Stimulated activated naive CD4-positive, alpha-beta T cell treated with Interleukin-2 at 50 U/mL for 16 hours (primary cell): ENCODE measurements at regions not wholly inside any gene's neighbourhood (a gene's known extent, or its start where the extent isn't known, plus 50 kb on each side); places are given as distances from the start of the nearest gene placed in this dataset.

Source experiments
- DNase-seq: peaks from one replicate; lab custom pipeline; 2025; lab: John Stamatoyannopoulos, UW

- no peak for DNase-seq
Measured at GRCh38 chr15:69951256-69951897, 146.3 kb downstream of the TLE3 start.

- DNase-seq = no peak
Measured at GRCh38 chr15:69951898-69952555, 145.7 kb downstream of the TLE3 start.

DNA sequence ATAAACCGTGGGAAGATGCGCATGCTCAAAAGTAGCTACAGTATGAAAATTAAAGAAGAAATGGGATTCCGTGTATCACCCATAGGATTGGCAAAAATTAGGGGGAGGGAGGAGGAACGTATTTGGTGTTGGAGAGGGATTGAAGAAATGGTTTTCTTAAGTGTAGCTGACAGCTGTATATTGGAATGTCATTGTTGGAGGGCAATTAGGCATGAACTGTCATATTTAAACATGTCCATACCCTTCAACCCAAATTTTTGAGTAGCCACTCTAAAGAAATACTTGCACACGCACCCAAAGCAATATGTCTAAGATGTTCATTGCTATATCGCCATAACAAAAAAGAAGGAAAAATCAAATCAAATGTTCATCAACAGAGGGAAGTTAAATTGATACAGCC, 144.7 kb downstream of the TLE3 start:
- no peak for DNase-seq

GRCh38 chr15:69953816-69954215, 143.9 kb downstream of the TLE3 start:
- DNase-seq = no peak

DNA sequence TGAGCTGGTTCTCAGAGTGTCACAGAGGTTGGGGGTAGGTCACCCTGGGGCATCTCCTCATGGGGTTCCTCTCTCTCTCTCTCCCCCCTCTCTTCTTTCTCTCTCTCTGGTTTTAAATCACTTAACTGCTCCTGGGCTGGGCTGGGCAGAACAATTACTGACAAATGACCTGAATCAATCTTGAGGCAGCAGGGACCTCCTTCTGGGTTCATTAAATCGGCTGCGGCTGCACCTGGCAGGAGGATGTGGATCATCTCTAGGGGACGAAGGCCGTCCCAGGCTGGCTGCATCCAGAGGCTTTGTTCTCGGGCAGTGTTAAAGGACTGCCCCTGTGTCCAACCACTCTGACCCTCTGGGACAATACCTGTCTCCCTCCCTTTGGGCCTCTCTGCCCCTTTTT, 143.1 kb downstream of the TLE3 start:
- DNase-seq = no peak

GRCh38 chr15:69955240-69955894, 142.3 kb downstream of the TLE3 start:
- DNase-seq = no peak

DNA sequence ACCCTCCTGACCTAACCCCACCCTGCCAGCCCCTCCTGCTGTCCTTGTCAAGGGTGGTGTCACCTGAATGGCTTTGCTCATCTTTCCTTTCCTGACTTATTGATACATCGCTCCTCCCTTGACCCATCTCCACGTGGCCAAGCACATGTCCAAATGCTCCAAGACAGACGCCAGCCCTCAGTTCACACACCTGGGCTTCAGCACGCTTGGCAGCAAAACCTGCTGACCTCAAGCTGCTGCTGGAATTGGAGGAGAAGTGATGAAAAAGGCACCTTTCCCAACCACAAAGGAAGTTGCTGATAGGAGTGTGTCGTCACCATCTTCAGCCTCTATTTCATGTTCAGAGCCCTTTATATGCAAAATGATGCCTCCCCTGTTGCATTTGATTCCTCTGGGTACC, 141.3 kb downstream of the TLE3 start:
- no peak for DNase-seq

GRCh38 chr15:69957175-69957574, 140.5 kb downstream of the TLE3 start:
- DNase-seq = no peak

- DNase-seq = no peak
Measured at GRCh38 chr15:69958496-69959084, 139.1 kb downstream of the TLE3 start.

GRCh38 chr15:69962561-69962960, 135.2 kb downstream of the TLE3 start:
- no peak for DNase-seq

DNA sequence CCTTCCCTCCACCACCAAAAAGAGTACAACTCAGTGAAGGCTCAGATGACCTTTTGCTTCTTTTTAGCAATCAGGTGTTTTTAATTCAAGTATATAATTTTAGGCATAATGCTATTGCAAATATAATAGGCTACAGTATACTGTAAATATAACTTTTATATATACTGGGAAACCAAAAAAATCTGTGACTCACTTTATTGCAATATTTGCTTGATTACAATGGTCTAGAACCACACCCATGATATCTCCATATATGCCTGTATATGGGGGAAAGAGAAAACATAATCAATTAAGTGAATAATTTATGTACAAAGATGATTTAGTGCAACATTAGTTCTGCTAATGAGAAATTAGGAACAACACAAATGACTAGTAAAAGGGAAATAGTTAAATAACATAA, 134.3 kb downstream of the TLE3 start:
- no peak for DNase-seq

DNA sequence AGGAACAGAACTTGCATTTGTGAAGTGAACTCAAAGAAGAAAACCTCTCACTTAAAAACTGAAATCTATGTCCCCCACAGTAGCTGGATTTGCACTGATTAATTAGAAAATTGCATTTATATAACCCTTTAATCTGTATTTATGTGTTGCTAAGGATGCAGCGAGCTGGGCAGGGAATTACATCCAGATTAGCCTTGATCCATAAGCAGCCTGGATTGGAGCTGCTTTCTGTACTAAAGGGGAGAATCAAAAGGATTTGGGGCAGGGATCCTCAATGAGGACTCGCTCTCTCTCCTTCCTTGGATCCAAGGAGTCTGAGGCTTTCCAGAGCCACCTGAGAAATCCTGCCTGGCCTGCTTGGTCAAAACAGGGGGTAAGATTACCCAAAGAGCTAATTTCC, 125.9 kb downstream of the TLE3 start:
- DNase-seq = no peak

GRCh38 chr15:69972436-69972835, 125.3 kb downstream of the TLE3 start:
- no peak for DNase-seq

DNA sequence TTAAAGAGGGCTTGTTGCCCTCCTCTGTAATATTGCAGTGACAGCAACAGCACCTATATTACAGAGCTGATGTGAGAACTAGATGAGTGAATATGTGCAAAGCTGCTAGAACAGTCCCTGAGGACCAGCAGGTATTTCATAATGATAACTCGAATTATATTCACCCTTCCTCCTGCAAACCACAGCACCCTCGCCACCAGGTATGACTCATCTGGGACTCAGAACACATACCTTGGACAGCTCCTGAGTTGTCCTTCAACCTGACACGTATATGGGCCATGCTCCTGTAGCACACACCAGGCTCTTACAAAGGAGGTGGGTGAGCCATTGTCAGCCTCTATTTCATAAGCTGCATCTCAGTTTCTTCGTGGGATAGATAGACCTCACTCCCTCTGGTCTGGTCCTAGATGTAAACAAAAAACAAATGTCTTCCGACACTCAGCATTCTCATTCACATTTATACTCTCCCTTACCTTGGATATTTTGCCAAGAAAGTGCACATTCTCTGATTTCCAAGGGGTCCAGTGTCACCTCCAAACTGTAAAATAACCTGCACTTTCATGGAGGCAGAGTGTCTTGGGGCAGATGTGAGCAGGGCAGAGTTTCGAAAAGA, 124.5 kb downstream of the TLE3 start:
- DNase-seq = peak; percentile 22

DNA sequence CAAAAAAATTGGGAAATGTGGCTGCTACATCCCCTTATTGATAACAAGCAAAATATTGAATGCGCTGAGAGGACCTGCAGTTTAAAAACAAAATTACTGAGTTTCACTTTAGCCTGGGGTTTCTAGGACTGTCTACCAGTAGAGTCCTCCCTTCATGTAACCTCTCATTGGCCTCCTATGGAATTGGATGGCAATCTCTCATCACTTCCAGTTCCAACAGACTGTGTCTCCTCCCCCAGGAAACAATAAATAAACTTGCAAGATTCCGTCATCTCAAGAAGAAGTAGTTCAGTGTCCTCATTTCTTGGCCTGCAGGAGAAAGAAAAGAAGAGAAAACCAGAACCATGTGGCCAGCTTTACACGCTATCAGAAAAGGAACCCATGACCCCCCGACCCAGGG, 123.8 kb downstream of the TLE3 start:
- no peak for DNase-seq

DNA sequence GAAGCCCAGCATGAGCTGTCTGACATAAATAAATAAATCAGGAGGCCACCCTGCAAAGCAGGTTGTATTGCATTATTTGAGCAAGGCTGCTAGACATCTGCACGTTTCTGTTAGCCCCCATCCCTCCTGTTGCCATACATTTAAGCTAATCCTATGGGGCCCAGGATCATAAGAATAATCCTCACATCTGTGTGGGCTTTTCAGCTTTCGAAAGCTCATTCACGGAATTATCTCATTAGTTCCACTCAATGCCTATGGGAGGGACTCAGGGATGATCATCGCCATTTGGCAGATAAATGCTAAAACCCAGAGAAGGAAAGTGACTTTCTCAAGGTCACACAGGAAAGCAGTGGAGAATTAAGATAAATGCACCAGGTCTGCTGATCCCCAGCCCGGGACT, 123.4 kb downstream of the TLE3 start:
- DNase-seq = no peak

- peak; percentile 2 for DNase-seq
Measured at GRCh38 chr15:69976366-69976994, 121.2 kb downstream of the TLE3 start.

DNA sequence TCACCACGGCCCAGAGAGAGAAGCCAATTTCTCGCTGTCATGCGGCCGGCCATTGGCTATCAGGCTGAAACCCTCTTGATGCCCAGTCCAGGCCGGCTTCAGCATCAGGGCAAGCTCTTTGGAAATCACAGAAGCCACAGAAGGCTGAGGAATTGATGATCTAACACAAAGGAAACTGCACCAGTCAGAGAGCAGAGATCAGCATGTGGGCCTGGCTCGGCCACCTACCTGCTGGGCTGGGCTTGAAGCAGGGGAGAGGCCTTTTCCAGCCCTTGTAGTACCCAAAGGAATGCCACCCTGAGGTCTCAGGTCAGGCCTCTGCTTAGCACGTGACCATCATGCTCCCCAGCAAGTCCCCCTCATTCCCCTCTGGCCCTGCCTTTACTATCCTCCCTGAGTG, 119.1 kb downstream of the TLE3 start:
- no peak for DNase-seq

- no peak for DNase-seq
Measured at GRCh38 chr15:69979262-69979661, 118.5 kb downstream of the TLE3 start.

DNA sequence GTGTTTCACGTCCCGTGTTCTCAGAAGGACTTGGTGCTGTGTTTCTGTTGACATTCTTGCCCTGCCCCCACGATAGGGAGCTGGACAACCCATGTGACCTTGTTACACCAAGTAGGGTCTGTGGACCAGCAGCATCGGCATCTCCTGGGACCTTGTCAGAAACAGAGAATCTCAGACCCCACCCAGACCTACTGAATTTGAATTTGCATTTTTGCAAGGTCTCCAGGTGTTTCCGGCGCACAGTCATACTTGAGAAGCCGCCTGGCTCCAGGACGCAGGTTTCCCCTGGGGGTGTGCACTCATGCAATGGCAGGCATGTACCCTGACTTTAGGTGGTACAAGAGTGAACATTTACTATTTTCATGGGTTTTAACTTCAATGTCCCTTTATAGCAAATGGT, 117.9 kb downstream of the TLE3 start:
- DNase-seq = no peak

GRCh38 chr15:69980341-69981059, 117.2 kb downstream of the TLE3 start:
- DNase-seq = no peak

DNA sequence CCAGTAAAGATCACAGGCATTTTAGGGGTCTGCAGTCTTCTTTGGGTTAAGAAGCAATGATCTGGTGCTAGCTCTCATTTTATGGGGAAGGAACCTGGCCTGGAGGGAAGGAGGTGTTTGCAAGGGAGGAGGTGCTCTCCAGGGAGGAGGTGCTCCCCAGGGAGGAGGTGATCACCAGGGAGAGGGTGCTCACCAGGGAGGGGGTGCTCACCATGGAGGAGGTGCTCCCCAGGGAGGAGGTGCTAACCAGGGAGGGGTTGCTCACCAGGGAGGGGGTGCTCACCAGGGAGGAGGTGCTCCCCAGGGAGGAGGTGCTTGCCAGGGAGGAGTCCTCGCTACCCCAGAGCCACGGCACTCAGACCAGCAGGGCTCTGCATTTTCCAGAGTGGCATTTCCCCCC, 115.7 kb downstream of the TLE3 start:
- no peak for DNase-seq
